HG03066 (cell line): ENCODE measurements at regions not wholly inside any gene's neighbourhood (a gene's known extent, or its start where the extent isn't known, plus 50 kb on each side); places are given as distances from the start of the nearest gene placed in this dataset.

Experiments used
- ATAC-seq: cut with Tn5 transposase; IDR thresholded peaks from one replicate; pipeline ENCODE4 v1.9.1; 2021; ENCODE audit warnings: low read depth; ENCODE audit not compliant: unreplicated experiment

DNA sequence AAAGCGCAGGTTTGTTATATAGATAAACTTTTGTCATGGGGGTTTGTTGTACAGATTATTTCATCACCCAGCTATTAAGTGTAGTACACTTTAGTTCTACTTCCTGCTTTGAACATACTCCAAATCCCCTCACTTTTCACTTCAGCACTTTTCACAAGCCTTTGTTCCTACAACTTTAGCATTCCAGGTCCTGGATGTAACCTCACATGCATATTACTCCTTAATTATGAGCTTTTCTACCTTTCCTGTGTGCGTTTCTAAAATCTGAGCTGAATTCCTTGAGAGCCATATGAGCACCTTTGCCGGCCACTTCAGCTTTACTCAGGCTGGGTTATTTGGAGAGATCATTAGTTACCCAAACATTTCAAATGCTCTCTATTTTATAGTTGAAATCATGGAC, 179.2 kb upstream of the TNFAIP3 start:
- no peak for ATAC-seq

DNA sequence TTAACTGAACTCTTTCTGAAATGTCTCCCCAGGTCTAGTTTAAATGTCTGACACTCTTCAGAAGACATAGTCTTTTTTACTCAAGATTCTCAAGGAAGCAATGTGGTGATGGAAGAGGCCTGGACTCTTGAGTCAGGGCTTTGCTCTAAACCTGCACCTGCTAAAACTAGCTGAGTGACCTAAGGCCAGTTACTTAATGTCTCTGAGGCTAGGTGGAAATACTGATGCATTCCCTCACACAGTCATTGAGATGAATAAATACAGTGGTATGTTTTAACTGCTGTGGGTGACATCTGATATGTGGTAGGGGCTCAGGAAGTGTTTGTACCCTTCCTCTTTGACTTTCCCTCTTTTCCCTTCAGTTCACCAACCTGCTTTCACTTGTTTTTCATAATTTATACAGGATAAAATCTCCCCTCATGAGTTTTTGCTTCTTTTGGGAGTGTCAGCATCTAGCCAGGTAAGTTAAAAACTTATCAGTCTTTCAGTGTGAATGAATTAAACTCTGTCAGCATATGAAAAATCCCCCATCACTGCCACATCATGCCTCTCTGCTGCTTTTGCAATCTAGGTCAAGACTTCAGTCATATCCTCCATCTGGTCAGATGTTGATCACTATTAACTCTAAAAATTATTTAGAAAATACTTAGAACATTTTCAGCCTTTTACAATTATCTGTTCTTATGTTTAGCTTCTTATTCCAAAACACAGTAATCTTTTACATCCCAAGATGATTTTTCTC, 178.7 kb upstream of the TNFAIP3 start:
- no peak for ATAC-seq

DNA sequence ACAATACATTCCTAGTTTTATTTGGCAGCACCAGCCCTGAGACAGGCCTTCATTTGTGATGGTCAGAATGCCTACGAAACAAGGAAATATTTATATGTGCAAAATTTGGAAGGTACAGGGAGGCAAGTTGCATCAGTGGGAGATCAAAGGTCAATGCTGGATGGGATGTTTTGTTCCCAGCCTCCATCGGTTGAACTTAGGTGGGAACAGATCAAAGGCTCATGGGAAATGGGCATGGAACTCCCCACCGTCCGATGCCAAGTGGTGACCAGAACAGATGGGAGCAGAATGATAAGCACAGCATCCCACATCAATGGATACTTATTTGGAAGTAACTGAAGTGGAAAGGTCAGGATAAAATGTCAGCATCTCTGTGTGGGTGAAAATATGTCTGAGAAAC, 177.7 kb upstream of the TNFAIP3 start:
- no peak for ATAC-seq

DNA sequence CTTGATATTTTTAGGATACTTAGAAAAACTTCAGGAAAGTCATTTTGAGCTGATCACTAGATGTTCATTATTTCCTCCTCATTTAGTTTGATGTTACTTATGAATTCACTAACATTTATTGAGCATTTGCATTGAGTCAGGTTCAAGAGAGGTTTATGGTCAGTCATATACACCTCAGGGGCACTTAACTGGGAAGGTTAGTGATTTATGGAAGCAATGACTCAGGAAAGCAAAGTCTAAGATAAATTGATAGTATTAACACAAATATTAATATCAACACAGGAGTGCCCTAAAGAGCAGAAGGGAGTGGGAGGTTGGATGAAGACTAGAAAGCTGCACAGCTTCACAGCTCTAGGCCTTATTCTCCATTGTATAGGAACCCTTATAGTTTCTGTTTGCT, 177.0 kb upstream of the TNFAIP3 start:
- ATAC-seq = no peak

DNA sequence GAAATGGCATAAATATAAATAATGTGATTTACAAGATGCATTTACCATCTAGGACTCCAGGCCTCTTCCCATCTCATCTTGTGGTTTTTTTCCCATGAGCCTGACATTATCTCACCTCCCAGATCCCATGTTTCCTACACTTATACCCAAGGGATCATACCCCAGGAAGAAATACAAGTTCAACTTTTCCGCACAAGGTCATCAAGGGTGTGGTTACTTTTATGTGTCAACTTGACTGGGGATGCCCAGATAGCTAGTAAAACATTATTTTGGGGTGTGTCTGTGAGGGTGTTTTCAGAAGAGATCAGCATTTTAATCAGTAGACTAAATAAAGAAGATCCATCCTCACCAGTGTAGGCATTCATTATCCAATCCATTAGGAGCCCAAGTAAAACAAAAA, 176.3 kb upstream of the TNFAIP3 start:
- no peak for ATAC-seq

DNA sequence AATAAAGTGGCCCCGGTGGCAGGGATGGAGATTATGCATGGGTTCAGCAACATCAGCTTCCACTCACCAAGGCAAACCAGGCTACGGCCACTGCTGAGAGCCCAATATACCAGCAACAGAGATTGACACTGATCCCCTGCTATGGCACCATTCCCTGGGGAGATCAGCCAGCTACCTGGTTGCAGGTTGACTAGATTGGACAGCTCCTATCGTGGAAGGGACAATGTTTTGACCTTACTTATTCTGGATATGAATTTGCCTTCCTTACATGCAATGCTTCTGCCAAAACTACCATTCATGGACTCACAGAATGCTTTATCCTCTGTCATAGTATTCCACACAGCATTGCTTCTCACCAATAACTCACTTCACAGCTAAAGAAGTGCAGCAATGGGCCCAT, 174.8 kb upstream of the TNFAIP3 start:
- ATAC-seq = no peak

DNA sequence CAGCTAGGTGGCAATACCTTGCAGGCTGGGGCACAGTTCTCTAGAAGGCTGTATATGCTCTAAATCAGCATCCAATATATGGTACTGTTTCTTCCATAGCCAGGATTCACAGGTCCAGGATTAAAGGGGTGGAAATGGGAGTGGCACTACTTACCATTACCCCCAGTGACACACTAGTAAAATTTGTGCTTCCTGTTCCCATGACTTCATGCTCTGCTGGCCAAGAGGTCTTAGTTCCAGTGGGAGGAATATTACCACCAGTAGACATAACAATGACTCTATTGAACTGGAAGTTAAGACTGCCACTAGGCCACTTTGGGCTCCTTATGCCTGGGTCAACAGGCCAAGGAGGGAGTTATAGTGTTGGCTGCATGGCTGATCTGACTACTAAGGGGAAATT, 174.3 kb upstream of the TNFAIP3 start:
- no peak for ATAC-seq

DNA sequence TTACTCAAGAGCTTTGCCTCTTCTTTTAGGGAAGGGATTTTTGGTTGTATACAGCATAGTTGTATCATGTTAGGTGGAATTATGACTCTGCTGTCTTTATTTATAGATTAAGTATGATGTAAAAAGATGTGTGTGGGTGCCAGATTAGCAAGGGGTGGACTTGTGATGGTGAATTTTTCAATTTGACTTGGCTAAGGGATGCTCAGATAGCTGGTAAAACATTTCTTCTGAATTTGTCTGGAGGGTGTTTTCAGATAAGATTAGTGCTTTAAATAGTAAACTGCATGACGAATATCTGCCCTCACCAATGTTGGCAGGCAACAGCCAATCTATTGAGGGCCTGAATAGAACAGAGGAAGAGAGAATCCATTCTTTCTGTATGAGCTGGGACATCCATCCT, 173.3 kb upstream of the TNFAIP3 start:
- ATAC-seq = no peak

DNA sequence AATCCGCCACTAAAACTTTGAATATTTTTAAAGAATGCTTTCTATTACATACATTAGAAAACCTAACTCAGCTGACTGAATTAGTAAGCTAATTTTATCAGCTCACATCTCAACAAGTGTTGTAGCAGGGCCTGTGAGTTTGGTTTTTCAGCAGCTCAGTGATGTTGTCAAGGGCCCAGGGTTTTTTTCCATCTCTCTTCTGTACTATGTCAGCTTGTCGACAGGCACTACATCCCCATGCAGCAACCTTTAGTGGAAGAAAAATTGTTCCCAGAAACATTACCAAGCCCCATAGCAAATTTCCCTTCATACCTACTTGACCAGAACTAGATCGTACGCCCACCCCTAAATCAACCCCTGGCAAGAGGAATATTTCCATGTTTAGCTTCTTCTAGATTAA, 170.3 kb upstream of the TNFAIP3 start:
- ATAC-seq = no peak

DNA sequence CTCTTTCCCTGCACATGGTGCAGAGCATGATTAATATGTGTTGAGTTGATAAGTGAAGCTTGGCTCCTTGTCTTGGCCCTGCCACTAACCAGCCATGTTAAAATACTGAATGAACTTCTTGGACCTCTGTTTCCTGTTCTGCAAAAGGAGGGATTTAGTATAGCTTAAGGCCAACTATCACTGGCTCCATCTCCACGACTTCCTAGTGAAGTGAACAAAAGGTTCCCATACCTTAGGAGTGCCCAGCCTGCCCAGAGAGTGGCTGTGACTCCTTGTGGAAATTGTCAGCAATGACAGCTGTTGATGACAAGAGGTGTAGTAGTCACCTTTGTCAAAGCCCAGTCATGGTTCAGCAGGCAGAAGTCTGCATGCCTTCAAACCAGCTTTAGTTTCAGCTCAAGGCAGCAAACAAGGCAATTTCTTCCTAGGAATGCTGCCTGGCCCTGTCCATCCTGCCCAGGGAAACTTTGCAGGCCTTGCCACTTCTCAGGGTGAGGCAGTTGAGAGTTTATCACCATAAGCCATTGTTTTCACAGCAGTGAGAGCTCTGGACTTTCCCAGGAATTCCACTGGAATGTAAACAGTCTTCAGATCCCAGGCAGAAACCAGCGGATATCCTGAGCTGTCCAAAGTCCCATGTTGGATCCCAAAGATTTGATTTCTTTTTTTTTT, 169.7 kb upstream of the TNFAIP3 start:
- ATAC-seq = peak; percentile 77

DNA sequence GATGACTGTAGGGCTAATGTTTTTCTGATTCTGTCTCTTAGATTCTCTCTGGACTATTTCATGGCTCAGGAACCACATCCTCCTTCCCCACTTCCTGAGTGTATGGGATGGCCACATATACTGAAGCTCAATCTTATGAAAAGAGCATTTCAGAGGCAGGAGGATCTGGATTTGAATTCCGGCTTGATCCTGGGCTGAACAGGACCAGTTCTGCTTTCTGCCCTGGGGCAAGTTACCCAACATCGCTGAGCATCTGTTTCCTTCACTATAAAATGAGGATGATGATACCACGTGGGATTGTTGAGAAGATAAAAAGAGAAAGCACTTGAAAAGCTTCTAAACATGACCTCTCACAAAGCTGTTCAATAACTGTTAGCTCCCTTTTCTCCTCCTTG, 168.4 kb upstream of the TNFAIP3 start:
- no peak for ATAC-seq

DNA sequence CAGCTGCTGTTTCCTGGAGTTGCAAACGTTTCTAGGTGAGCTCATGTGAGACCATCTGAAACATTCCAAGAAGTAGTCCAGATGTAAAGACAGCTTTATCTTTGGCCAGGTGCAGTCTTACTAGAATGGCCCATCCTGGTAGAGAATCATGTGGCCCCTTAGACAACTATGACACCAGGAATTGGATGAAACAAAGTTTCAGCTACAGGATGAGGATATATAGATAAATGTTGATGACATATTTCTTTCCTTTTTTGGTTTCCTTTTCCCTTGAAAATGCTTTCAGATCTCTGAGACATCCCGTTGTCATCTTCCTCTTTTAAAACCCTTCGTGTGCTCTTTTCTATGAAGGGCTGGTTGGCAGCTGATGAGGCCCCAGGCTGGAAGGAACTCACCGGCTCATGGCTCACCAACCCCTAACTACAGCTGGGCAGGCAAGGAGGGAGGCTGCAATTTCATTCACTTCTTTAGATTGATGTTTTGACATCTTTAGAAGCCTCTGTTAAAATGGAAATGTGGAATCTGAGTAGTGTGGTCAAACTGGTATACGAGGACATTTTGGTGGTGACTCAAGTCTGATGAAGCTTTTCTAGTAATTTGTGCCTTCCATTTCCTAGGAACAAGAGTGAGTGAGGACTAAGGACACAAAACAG, 167.9 kb upstream of the TNFAIP3 start:
- no peak for ATAC-seq

DNA sequence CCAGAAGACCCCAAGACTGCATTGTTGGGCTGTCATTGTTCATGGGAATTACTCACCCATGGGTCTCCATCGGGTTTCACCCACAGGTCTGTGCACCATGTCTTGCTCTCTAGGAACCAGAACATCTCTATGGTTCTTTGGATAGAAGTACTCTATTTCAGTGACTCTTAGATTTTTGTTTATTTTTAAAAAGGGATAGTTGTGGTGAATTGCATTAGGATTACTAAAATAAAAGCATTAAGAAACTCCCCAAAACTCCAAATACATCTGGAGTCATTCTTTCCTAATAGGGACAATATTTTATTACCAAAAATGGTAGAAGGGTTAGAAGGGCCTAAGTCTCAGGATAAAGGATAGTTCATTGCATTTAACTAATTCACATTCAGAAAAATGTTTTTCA, 166.9 kb upstream of the TNFAIP3 start:
- ATAC-seq = no peak

DNA sequence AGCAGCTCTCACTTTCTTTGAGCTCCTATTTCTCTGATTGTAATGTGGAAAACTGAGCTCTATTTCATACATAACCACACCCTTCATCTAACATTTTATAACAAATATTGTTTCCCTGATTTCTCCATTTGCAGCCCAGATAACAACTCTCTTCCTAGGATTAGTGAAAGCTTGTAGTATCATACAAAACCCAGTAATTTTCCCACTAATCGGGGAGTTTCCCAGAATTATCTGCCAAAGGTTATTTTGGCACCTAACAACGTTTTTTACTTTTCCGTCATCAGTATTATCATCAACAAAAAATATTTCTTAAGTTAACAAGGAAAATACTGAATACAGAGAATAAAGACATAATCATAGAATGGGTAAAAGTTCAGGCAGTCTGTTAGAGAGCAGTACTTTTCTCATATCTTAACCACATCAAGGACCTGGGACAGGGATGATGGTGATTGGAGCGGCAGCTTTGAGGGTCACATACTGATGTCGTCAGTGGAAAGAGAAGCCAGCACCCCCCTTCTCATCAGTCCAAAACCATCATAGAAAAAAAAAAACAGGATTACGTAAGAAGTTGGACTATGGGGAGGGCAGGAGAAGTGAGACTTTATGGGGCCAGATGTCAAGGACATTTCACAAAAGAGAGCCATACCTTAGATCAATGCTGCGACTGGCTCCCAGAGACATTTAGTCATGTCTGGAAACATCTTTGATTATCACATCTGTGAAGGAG, 166.1 kb upstream of the TNFAIP3 start:
- ATAC-seq = no peak

DNA sequence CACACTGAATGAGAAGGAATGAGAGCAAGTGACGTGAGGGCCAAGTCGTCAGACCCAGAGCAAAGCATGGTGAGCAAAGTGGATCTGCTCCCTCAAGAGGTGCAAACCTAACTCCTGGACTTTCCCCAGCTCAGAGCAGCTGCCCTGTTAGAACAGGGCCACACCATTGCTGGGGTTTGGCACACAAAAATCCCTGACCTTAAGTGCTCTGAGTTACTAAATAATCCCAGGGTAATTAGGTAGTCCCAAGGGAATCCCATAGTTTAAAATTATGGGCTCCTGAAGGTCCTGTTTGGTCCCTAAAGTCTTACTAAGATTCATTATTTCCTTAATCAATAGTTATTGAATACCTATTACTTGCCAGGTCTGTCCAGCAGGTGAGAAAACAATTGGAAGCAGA, 165.1 kb upstream of the TNFAIP3 start:
- no peak for ATAC-seq

DNA sequence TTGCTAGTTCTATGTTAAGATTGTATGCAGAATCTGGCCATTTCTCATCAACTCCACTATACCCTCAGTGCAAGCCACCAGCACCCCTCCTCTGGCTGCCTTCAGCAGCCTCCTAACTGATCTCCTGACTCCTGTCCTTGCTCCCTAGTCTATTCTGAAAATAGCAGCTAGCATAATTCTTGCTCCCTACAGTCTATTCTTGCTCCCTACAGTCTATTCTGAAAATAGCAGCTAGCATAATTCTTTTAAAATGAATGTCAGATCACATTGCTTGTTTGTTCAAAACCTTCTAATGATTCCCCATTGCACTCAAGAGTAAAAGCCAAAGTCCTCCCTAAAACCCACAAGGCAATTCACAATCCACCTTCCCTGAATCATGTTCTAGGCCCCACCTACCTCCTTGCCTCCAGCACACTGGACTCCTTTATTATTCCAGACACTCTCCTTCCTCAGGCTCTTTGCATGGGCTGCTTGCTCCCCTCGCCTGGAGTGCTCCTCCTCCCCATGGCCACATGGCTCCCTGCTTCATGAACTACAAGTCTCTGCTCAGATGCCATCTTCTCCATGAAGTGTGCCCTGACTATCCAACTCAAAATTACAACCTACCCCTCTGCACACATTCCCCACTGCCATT, 164.2 kb upstream of the TNFAIP3 start:
- ATAC-seq = no peak

DNA sequence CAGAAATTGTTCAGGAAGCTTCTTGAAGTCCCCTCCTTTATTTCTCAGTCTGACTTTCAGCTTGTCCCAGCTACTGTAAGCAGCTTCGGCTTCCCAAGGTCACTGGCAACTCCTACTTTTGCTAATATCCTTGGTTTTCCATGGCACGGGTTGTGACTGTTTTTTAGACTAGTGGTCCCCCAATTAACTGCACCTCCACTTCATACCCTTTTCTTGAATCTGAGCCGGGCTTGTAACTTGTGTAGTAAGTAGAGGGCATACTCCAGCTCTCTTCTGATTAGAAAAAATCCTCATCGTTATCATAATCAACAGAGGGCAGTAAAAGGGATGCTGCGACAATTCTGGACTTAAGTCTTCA, 162.3 kb upstream of the TNFAIP3 start:
- ATAC-seq = no peak

DNA sequence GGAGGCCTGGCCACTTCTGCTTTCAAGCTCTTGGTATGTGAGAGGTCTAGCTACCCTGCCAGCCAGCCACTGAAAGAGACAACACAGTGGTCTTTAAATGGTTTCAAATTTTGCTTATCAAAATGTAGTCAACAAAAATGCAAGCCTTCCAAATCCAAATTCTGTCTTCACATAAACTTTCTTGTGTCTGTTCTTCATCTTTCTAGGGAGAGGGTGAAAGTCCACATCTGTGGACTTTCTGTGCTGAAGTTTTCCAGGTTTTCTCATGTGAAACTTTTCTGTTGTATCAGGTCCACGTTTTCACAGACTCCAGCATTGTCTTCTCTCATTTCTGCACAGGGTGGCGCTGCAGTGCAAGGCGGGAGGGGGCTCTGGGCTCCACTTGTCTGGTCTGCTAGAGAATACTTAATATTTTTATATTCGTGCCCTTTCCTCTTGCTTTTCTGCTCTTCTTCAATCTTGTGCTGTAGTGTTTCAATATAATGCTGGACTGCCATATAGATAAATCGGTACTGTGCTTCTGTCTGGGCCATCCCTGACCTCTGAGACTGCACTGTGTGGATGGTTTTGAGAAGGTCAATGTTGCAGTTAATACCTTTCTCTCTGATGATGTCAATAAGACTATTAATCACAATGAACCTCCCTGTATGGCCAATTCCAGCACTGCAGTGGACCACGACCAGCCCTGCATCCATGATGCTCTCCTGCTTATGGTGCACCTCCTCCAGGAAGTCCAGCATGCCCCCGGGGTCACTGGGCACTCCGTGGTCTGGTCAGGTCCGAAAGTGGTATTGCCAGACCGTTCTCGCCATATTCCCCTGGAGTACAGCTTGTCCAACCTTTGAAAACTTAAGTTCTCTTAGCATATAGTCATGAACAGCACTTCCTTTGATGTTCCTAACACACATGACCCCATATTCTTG, 161.6 kb upstream of the TNFAIP3 start:
- ATAC-seq = no peak

DNA sequence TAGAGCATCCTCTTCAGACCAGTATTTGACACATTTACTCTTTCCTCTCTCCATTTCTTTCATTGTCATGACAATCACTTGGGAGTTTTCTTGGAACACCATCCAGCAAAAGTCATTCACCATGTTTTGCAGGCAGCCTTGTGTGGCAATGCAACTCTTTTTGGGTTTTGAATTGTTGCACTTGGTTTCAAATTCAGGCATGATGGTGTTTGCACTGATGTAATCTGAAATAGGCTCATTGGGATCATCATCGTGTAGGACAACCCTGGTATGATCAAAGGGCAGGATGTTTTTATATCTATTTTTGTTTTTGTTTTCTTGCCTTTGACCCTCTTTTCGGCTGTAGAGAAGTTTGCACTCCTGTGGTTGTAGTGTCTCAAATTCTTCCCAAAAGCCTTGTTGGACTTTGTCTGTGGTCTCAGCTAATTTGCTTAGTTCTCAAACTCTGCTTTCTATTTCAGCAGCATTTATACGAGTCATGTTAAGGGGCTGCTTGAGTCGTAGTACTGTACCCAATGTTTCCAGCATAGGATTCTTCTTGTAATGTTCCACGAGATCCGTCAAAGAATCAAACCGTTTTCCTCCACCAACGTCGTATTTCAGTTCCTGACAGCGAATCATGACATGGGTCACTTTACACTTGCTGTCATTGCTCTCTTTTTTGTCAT, 160.8 kb upstream of the TNFAIP3 start:
- no peak for ATAC-seq
